ENCODE measurements at regions not wholly inside any gene's neighbourhood (a gene's known extent, or its start where the extent isn't known, plus 50 kb on each side); places are given as distances from the start of the nearest gene placed in this dataset.
"Not testable (repeated sequence)": the region's sequence is repeated elsewhere in the genome, so short reads cannot be mapped to it uniquely, and the experiment has no call there.

GRCh38 chr5:101205065-101205464 lies 302.0 kb upstream of the ST8SIA4 start:
- 96% methylated on average over 3 of the region's 3 CpGs for WGBS

GRCh38 chr5:101180365-101180764 lies 277.3 kb upstream of the ST8SIA4 start:
- not testable (repeated sequence) for H3K27me3 ChIP-seq (ENCODE audit: insufficient read depth, low read length); H3K9me3 ChIP-seq (ENCODE audit: insufficient read depth, low read depth, low read length); H3K36me3 ChIP-seq (ENCODE audit: insufficient read depth, low read length); H3K9ac ChIP-seq (ENCODE audit: low read depth, low read length); H3K4me3 ChIP-seq (ENCODE audit: low read length); H3K4me1 ChIP-seq (ENCODE audit: insufficient read depth, low read length); H3K27ac ChIP-seq (ENCODE audit: low read depth, low read length)
- 56% methylated on average over 10 of the region's 10 CpGs for WGBS

More at GRCh38 chr5:101205065-101205464, 302.0 kb upstream of the ST8SIA4 start:
- H3K27me3 ChIP-seq (ENCODE audit: insufficient read depth, low read length); H3K27ac ChIP-seq (ENCODE audit: low read depth, low read length); H3K9me3 ChIP-seq (ENCODE audit: insufficient read depth, low read depth, low read length); H3K4me1 ChIP-seq (ENCODE audit: insufficient read depth, low read length); H3K4me3 ChIP-seq (ENCODE audit: low read length); H3K9ac ChIP-seq (ENCODE audit: low read depth, low read length); H3K36me3 ChIP-seq (ENCODE audit: insufficient read depth, low read length): not testable (repeated sequence)

- no peaks in the 10 kb centered on the region for H3K36me3 ChIP-seq (ENCODE audit: insufficient read depth, low read length)
- 79% methylated on average over 3 of the region's 3 CpGs for WGBS
- H3K9ac ChIP-seq (ENCODE audit: low read depth, low read length), result no peak overlapping the region
- no peaks in the 10 kb centered on the region for H3K27me3 ChIP-seq (ENCODE audit: insufficient read depth, low read length)
- peaks cover 10% of the 10 kb centered on the region for H3K9me3 ChIP-seq (ENCODE audit: insufficient read depth, low read depth, low read length)
- H3K4me3 ChIP-seq (ENCODE audit: low read length), result no peak overlapping the region
- H3K4me1 ChIP-seq (ENCODE audit: insufficient read depth, low read length), result no peaks in the 10 kb centered on the region; the same call in 1 of the 2 replicates
- H3K27ac ChIP-seq (ENCODE audit: low read depth, low read length), result no peak overlapping the region
Observed at GRCh38 chr5:101176605-101177004, 273.5 kb upstream of the ST8SIA4 start.

- Histone ChIP-seq H3K27ac (ENCODE audit: low read depth, low read length) (no peak overlapping the region), H3K9ac (ENCODE audit: low read depth, low read length) (no peak overlapping the region), H3K9me3 (ENCODE audit: insufficient read depth, low read depth, low read length) (peaks cover 10% of the 10 kb centered on the region), H3K4me1 (ENCODE audit: insufficient read depth, low read length) (no peaks in the 10 kb centered on the region; the same call in 1 of the 2 replicates), H3K27me3 (ENCODE audit: insufficient read depth, low read length) (no peaks in the 10 kb centered on the region), H3K4me3 (ENCODE audit: low read length) (no peak overlapping the region), H3K36me3 (ENCODE audit: insufficient read depth, low read length) (no peaks in the 10 kb centered on the region)
- no CpG with 5 or more reads among the region's 1 CpG for WGBS
Observed at GRCh38 chr5:101174981-101175380, 271.9 kb upstream of the ST8SIA4 start.

GRCh38 chr5:101163088-101163487 lies 260.0 kb upstream of the ST8SIA4 start:
- no peak overlapping the region for H3K4me3 ChIP-seq (ENCODE audit: low read length)
- H3K9ac ChIP-seq (ENCODE audit: low read depth, low read length), result no peak overlapping the region
- 79% methylated on average over 4 of the region's 4 CpGs for whole genome bisulfite sequencing
- no peak overlapping the region for H3K27ac ChIP-seq (ENCODE audit: low read depth, low read length)
- no peaks in the 10 kb centered on the region for H3K36me3 ChIP-seq (ENCODE audit: insufficient read depth, low read length)
- H3K9me3 ChIP-seq (ENCODE audit: insufficient read depth, low read depth, low read length), result no peaks in the 10 kb centered on the region
- H3K27me3 ChIP-seq (ENCODE audit: insufficient read depth, low read length), result no peaks in the 10 kb centered on the region
- no peaks in the 10 kb centered on the region for H3K4me1 ChIP-seq (ENCODE audit: insufficient read depth, low read length)

GRCh38 chr5:101160002-101160401 lies 256.9 kb upstream of the ST8SIA4 start:
- H3K36me3 ChIP-seq (ENCODE audit: insufficient read depth, low read length), result no peaks in the 10 kb centered on the region
- H3K4me3 ChIP-seq (ENCODE audit: low read length), result no peak overlapping the region
- 100% methylated on average over 1 of the region's 1 CpG for WGBS
- no peak overlapping the region for H3K27ac ChIP-seq (ENCODE audit: low read depth, low read length)
- H3K9ac ChIP-seq (ENCODE audit: low read depth, low read length), result no peak overlapping the region
- H3K27me3 ChIP-seq (ENCODE audit: insufficient read depth, low read length), result no peaks in the 10 kb centered on the region
- H3K9me3 ChIP-seq (ENCODE audit: insufficient read depth, low read depth, low read length), result peaks cover 4% of the 10 kb centered on the region; the same call in 1 of the 2 replicates
- H3K4me1 ChIP-seq (ENCODE audit: insufficient read depth, low read length), result no peaks in the 10 kb centered on the region

- H3K27me3 ChIP-seq (ENCODE audit: insufficient read depth, low read length), result no peaks in the 10 kb centered on the region
- no peaks in the 10 kb centered on the region for H3K4me1 ChIP-seq (ENCODE audit: insufficient read depth, low read length)
- no peak overlapping the region for H3K4me3 ChIP-seq (ENCODE audit: low read length)
- WGBS, result 98% methylated on average over 2 of the region's 2 CpGs
- H3K27ac ChIP-seq (ENCODE audit: low read depth, low read length), result no peak overlapping the region
- H3K36me3 ChIP-seq (ENCODE audit: insufficient read depth, low read length), result no peaks in the 10 kb centered on the region
- peaks cover 4% of the 10 kb centered on the region; the same call in 1 of the 2 replicates for H3K9me3 ChIP-seq (ENCODE audit: insufficient read depth, low read depth, low read length)
- H3K9ac ChIP-seq (ENCODE audit: low read depth, low read length), result no peak overlapping the region
Observed at GRCh38 chr5:101159006-101159405, 255.9 kb upstream of the ST8SIA4 start.

GRCh38 chr5:101153526-101153925 lies 250.4 kb upstream of the ST8SIA4 start:
- H3K9me3 ChIP-seq (ENCODE audit: insufficient read depth, low read depth, low read length), result peaks cover 4% of the 10 kb centered on the region; the same call in 1 of the 2 replicates
- WGBS, result 67% methylated on average over 1 of the region's 1 CpG

GRCh38 chr5:101143526-101143925 lies 240.4 kb upstream of the ST8SIA4 start:
- H3K4me3 ChIP-seq (ENCODE audit: low read length), result no peak overlapping the region
- no peaks in the 10 kb centered on the region for H3K27me3 ChIP-seq (ENCODE audit: insufficient read depth, low read length)
- no peaks in the 10 kb centered on the region for H3K4me1 ChIP-seq (ENCODE audit: insufficient read depth, low read length)
- H3K9ac ChIP-seq (ENCODE audit: low read depth, low read length), result no peak overlapping the region
- no peaks in the 10 kb centered on the region for H3K36me3 ChIP-seq (ENCODE audit: insufficient read depth, low read length)
- peaks cover 3% of the 10 kb centered on the region; the same call in 1 of the 2 replicates for H3K9me3 ChIP-seq (ENCODE audit: insufficient read depth, low read depth, low read length)
- no peak overlapping the region for H3K27ac ChIP-seq (ENCODE audit: low read depth, low read length)

More at GRCh38 chr5:101153526-101153925, 250.4 kb upstream of the ST8SIA4 start:
- Histone ChIP-seq H3K27me3 (ENCODE audit: insufficient read depth, low read length) (no peaks in the 10 kb centered on the region), H3K4me1 (ENCODE audit: insufficient read depth, low read length) (no peaks in the 10 kb centered on the region), H3K4me3 (ENCODE audit: low read length) (no peak overlapping the region), H3K9ac (ENCODE audit: low read depth, low read length) (no peak overlapping the region), H3K36me3 (ENCODE audit: insufficient read depth, low read length) (no peaks in the 10 kb centered on the region), H3K27ac (ENCODE audit: low read depth, low read length) (no peak overlapping the region)

GRCh38 chr5:101142102-101142501 lies 239.0 kb upstream of the ST8SIA4 start:
- H3K9me3 ChIP-seq (ENCODE audit: insufficient read depth, low read depth, low read length), result peaks cover 3% of the 10 kb centered on the region; the same call in 1 of the 2 replicates
- WGBS, result 97% methylated on average over 3 of the region's 3 CpGs
- H3K4me1 ChIP-seq (ENCODE audit: insufficient read depth, low read length), result no peaks in the 10 kb centered on the region
- H3K27ac ChIP-seq (ENCODE audit: low read depth, low read length), result no peak overlapping the region
- H3K36me3 ChIP-seq (ENCODE audit: insufficient read depth, low read length), result no peaks in the 10 kb centered on the region
- no peak overlapping the region for H3K4me3 ChIP-seq (ENCODE audit: low read length)
- H3K9ac ChIP-seq (ENCODE audit: low read depth, low read length), result no peak overlapping the region
- no peaks in the 10 kb centered on the region for H3K27me3 ChIP-seq (ENCODE audit: insufficient read depth, low read length)

- Histone ChIP-seq H3K9ac (ENCODE audit: low read depth, low read length) (no peak overlapping the region), H3K36me3 (ENCODE audit: insufficient read depth, low read length) (no peaks in the 10 kb centered on the region), H3K4me1 (ENCODE audit: insufficient read depth, low read length) (no peaks in the 10 kb centered on the region), H3K4me3 (ENCODE audit: low read length) (no peak overlapping the region), H3K27me3 (ENCODE audit: insufficient read depth, low read length) (no peaks in the 10 kb centered on the region), H3K27ac (ENCODE audit: low read depth, low read length) (no peak overlapping the region), H3K9me3 (ENCODE audit: insufficient read depth, low read depth, low read length) (peaks cover 1% of the 10 kb centered on the region; the same call in 1 of the 2 replicates)
- WGBS, result 87% methylated on average over 3 of the region's 3 CpGs
Observed at GRCh38 chr5:101136454-101136853, 233.4 kb upstream of the ST8SIA4 start.

GRCh38 chr5:101123363-101123762 lies 220.3 kb upstream of the ST8SIA4 start:
- WGBS, result 91% methylated on average over 2 of the region's 2 CpGs
- H3K4me1 ChIP-seq (ENCODE audit: insufficient read depth, low read length), result no peaks in the 10 kb centered on the region

More at GRCh38 chr5:101123363-101123762, 220.3 kb upstream of the ST8SIA4 start:
- no peaks in the 10 kb centered on the region for H3K36me3 ChIP-seq (ENCODE audit: insufficient read depth, low read length)
- H3K27ac ChIP-seq (ENCODE audit: low read depth, low read length), result no peak overlapping the region
- H3K27me3 ChIP-seq (ENCODE audit: insufficient read depth, low read length), result no peaks in the 10 kb centered on the region
- no peaks in the 10 kb centered on the region for H3K9me3 ChIP-seq (ENCODE audit: insufficient read depth, low read depth, low read length)
- H3K4me3 ChIP-seq (ENCODE audit: low read length), result no peak overlapping the region
- H3K9ac ChIP-seq (ENCODE audit: low read depth, low read length), result no peak overlapping the region
